HG03159 (cell line): ENCODE measurements at regions not wholly inside any gene's neighbourhood (a gene's known extent, or its start where the extent isn't known, plus 50 kb on each side); places are given as distances from the start of the nearest gene placed in this dataset.

Source experiments
- ATAC-seq: cut with Tn5 transposase; IDR thresholded peaks from one replicate; pipeline ENCODE4 v1.9.1; 2021; ENCODE audit warnings: mild to moderate bottlenecking, moderate library complexity; ENCODE audit not compliant: unreplicated experiment

- no peak for ATAC-seq
Observed at GRCh38 chr4:156252358-156252921, 298.8 kb upstream of the CTSO start.

- no peak for ATAC-seq
Observed at GRCh38 chr4:156251373-156252065, 297.9 kb upstream of the CTSO start.

GRCh38 chr4:156248917-156249316, 295.3 kb upstream of the CTSO start:
- ATAC-seq, result no peak

GRCh38 chr4:156247470-156247869, 293.8 kb upstream of the CTSO start:
- ATAC-seq, result no peak

- no peak for ATAC-seq
Observed at GRCh38 chr4:156243015-156243414, 289.3 kb upstream of the CTSO start.

GRCh38 chr4:156242390-156242789, 288.7 kb upstream of the CTSO start:
- no peak for ATAC-seq

GRCh38 chr4:156241896-156242295, 288.2 kb upstream of the CTSO start:
- ATAC-seq, result no peak

GRCh38 chr4:156238171-156238570, 284.5 kb upstream of the CTSO start:
- ATAC-seq, result no peak

- no peak for ATAC-seq
Observed at GRCh38 chr4:156237231-156237630, 283.6 kb upstream of the CTSO start.

GRCh38 chr4:156230176-156230575, 276.5 kb upstream of the CTSO start:
- no peak for ATAC-seq

- ATAC-seq, result no peak
Observed at GRCh38 chr4:156228676-156229075, 275.0 kb upstream of the CTSO start.

GRCh38 chr4:156227321-156227720, 273.7 kb upstream of the CTSO start:
- no peak for ATAC-seq

GRCh38 chr4:156223985-156224384, 270.3 kb upstream of the CTSO start:
- ATAC-seq, result no peak

- ATAC-seq, result no peak
Observed at GRCh38 chr4:156217236-156217635, 263.6 kb upstream of the CTSO start.

GRCh38 chr4:156201050-156201449, 247.4 kb upstream of the CTSO start:
- peak; percentile 95 for ATAC-seq

GRCh38 chr4:156198511-156198910, 244.8 kb upstream of the CTSO start:
- no peak for ATAC-seq

- no peak for ATAC-seq
Observed at GRCh38 chr4:156197216-156197615, 243.6 kb upstream of the CTSO start.

GRCh38 chr4:156196722-156197121, 243.1 kb upstream of the CTSO start:
- ATAC-seq, result no peak

- ATAC-seq, result peak; percentile 98
Observed at GRCh38 chr4:156195914-156196313, 242.2 kb upstream of the CTSO start.

- ATAC-seq, result no peak
Observed at GRCh38 chr4:156194896-156195295, 241.2 kb upstream of the CTSO start.

- no peak for ATAC-seq
Observed at GRCh38 chr4:156193800-156194199, 240.1 kb upstream of the CTSO start.

- ATAC-seq, result no peak
Observed at GRCh38 chr4:156193106-156193505, 239.4 kb upstream of the CTSO start.

GRCh38 chr4:156192033-156192432, 238.4 kb upstream of the CTSO start:
- no peak for ATAC-seq
